ENCODE measurements at regions not wholly inside any gene's neighbourhood (a gene's known extent, or its start where the extent isn't known, plus 50 kb on each side); places are given as distances from the start of the nearest gene placed in this dataset.

DNA sequence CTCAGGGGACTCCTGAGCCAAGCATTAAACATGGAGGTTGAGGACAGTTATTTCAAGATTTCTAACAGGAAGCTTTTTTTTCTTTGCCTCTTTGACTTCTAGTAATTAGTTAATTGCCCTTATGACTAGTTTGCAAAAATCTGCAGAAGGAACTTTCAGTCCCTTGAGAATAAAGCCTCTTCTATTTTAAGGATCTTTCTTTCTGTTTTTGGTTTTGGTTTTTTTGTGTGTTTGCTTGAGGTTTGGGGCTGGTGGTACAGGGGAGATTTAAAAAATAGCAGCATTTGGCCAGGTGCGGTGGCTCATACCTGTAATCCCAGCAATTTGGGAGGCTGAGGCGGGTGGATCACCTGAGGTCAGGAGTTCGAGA is 259.3 kb downstream of the BMP7 start:
- TF ChIP-seq CTCF (IDR thresholded peaks at IDR 0.05) (no peak), POLR2A (IDR thresholded peaks at IDR 0.05) (no peak)
